Upper lobe of right lung (tissue), 1 donor: ENCODE measurements at regions not wholly inside any gene's neighbourhood (a gene's known extent, or its start where the extent isn't known, plus 50 kb on each side); places are given as distances from the start of the nearest gene placed in this dataset.

ENCODE experiments used
- ATAC-seq: fragments of 200-7000 bp; cut with Tn5 transposase; one replicate; pipeline ENCODE4 v1.9.1; 2020; ENCODE audit warnings: mild to moderate bottlenecking, moderate library complexity
- DNase-seq: peaks from one replicate; pipeline ENCODE4 v3.0.0-alpha.2; 2020
- H3K27ac ChIP-seq: fragments of 200-600 bp; one replicate; pipeline ENCODE4 v1.8.0; 2022
- H3K27me3 ChIP-seq: fragments of 200-600 bp; one replicate; pipeline ENCODE4 v1.8.0; 2022; ENCODE audit warnings: mild to moderate bottlenecking
- H3K36me3 ChIP-seq: fragments of 200-600 bp; one replicate; pipeline ENCODE4 v1.8.0; 2022
- H3K4me1 ChIP-seq: fragments of 200-600 bp; one replicate; pipeline ENCODE4 v1.8.0; 2022
- H3K4me3 ChIP-seq: fragments of 200-600 bp; one replicate; pipeline ENCODE4 v1.8.0; 2022; ENCODE audit warnings: mild to moderate bottlenecking
- H3K9me3 ChIP-seq: fragments of 200-600 bp; one replicate; pipeline ENCODE4 v1.8.0; 2022
- CTCF ChIP-seq: fragments of 200-600 bp; IDR thresholded peaks from one replicate; pipeline ENCODE4 v1.8.0; 2022; ENCODE audit warnings: antibody characterized with exemption
- intact Hi-C: fragments of 100-400 bp; cut with DNase I; formaldehyde crosslinking; loops from one replicate; pipeline ENCODE4 v1.11.0; 2022
- donor health status: DM: no; HTN: yes; CAD: no; lungs with severe emphysema.

GRCh38 chr3:124292329-124292728 lies 300.4 kb upstream of the ROPN1 start:
- DNase-seq (no peak), ATAC-seq (no peak)
- intact Hi-C loops, result no loop called here
- TF ChIP-seq CTCF, result no peak
- no peaks in the 10 kb centered on the region for H3K4me1 ChIP-seq
- no peaks in the 10 kb centered on the region for H3K9me3 ChIP-seq
- no peaks in the 10 kb centered on the region for H3K27me3 ChIP-seq
- no peak overlapping the region for H3K27ac ChIP-seq
- no peaks in the 10 kb centered on the region for H3K36me3 ChIP-seq
- H3K4me3 ChIP-seq, result no peak overlapping the region

- ATAC-seq, result no peak
- Histone ChIP-seq H3K27me3 (no peaks in the 10 kb centered on the region), H3K4me1 (peaks cover 4% of the 10 kb centered on the region), H3K9me3 (no peaks in the 10 kb centered on the region), H3K4me3 (no peak overlapping the region), H3K36me3 (no peaks in the 10 kb centered on the region), H3K27ac (no peak overlapping the region)
- TF ChIP-seq CTCF, result no peak
- intact Hi-C loops, result no loop called here
- DNase-seq, result no peak
Observed at GRCh38 chr3:124293584-124293983, 301.7 kb upstream of the ROPN1 start.

GRCh38 chr3:124295362-124295761 lies 303.4 kb upstream of the ROPN1 start:
- no peak for DNase-seq
- H3K27me3 ChIP-seq, result no peaks in the 10 kb centered on the region
- H3K9me3 ChIP-seq, result no peaks in the 10 kb centered on the region
- no peak overlapping the region for H3K27ac ChIP-seq
- no peaks in the 10 kb centered on the region for H3K36me3 ChIP-seq
- H3K4me3 ChIP-seq, result no peak overlapping the region
- TF ChIP-seq CTCF, result no peak
- intact Hi-C loops, result no loop called here
- no peak for ATAC-seq
- peaks cover 4% of the 10 kb centered on the region for H3K4me1 ChIP-seq

- Histone ChIP-seq H3K27ac (no peak overlapping the region), H3K4me3 (no peak overlapping the region), H3K36me3 (no peaks in the 10 kb centered on the region), H3K4me1 (peaks cover 4% of the 10 kb centered on the region), H3K27me3 (no peaks in the 10 kb centered on the region), H3K9me3 (no peaks in the 10 kb centered on the region)
- intact Hi-C loops, result no loop called here
- no peak for DNase-seq
- no peak for TF ChIP-seq CTCF
- no peak for ATAC-seq
Observed at GRCh38 chr3:124296406-124296805, 304.5 kb upstream of the ROPN1 start.

GRCh38 chr3:124297062-124297980 lies 305.4 kb upstream of the ROPN1 start:
- Histone ChIP-seq H3K36me3 (no peaks in the 10 kb centered on the region), H3K4me3 (no peak overlapping the region), H3K9me3 (no peaks in the 10 kb centered on the region), H3K4me1 (peaks cover 4% of the 10 kb centered on the region), H3K27me3 (no peaks in the 10 kb centered on the region), H3K27ac (no peak overlapping the region)
- no peak for TF ChIP-seq CTCF
- no peak for DNase-seq
- intact Hi-C loops, result no loop called here
- ATAC-seq, result no peak
